Ramos (cell line): ENCODE measurements at regions not wholly inside any gene's neighbourhood (a gene's known extent, or its start where the extent isn't known, plus 50 kb on each side); places are given as distances from the start of the nearest gene placed in this dataset.
"Not testable (repeated sequence)": the region's sequence is repeated elsewhere in the genome, so short reads cannot be mapped to it uniquely, and the experiment has no call there.

ENCODE experiments used
- in situ Hi-C: fragments of 300-500 bp; cut with MboI; formaldehyde crosslinking; loops from one replicate; pipeline ENCODE4 v1.14.3; 2022; ENCODE audit warnings: low sequenced_read_pairs; ENCODE audit not compliant: unreplicated experiment

DNA sequence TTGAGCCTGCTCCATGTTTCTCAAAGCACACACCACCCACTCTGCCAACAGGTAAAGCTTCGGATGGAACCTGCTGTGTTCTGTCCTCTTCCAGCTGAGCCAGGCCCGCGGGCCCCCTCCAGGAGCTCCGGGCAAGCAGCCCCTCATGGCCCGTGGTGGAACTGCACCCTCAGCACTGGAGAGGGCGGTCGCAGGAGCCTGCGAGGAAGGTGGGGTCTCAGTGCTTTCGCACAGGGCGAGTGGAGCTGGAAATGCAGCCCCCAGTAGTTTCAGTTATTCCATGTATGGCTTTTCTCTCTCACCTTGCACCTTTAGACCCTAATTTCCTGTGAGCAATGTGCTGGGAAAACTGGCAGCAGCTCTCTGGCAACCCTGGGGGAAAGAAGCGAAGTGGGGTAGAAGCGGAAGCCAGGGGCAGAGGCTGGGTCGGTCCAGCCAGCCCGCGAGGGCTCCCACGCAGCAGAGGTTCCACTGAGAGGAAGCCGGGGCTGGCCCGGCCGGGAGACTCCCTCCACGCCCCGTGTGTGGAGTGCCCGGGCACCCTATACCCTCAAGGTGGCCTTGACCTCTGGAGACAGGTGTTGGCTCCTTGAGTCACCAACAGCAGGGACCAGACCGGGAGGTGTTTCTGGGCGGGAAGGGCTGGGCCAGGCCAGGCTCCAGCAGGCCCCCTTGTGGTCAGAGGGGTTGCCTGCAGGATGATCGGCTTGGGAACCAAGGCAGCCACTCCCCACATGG is 119.9 kb upstream of the TMEM45B start:
- in situ Hi-C loops = no loop called here

DNA sequence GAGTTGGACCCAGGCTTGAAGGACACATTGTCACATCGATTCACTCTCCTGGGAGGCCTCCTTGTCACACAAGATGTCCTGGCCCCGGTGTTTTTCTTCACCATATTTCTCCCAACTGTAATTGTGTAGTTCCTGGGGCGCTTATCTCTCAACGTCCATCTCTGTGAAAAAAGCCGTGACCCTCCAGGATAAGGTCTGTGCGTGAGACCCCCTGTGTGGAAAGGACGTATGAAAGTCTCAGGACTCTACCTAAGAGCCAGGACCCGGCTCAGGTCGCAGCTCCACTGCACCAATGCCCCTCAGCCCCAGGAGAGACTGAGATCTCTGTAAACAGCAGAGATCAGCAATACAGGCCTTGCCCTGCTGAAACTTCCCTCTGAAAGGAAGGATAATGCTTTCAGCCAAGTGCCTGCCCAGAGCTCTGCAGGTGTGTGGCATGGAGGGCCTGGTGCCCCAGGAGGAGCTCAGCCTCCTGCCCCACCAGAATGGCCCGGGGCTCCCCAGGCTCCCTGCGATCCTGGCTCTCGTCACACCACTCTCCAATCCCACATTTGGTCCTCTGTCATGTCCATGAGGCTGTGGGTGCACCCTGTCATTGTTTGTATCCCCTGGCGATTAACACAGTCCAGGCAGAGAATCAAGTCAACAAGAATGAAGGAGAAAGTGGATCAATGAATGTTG is 119.2 kb upstream of the TMEM45B start:
- in situ Hi-C loops = no loop called here

DNA sequence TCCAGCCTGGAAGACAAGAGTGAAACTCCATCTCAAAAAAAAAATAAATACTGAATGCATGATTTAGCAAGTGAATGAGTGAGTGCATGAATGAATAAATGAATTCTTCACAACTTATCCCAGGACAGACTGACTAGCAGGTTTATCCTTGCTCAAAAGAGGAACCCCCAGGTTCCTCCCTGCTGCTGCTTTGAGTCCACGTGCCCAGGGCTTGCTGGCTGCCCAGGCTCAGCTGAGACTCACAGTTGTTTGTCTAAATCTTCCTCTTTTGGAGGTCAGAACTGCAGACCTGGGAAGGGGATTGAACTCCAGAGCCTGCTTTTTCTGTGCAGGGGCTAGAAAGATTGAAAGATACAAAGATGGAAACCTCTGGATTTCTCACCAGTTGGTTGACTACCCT is 117.4 kb upstream of the TMEM45B start:
- in situ Hi-C loops = no loop called here

DNA sequence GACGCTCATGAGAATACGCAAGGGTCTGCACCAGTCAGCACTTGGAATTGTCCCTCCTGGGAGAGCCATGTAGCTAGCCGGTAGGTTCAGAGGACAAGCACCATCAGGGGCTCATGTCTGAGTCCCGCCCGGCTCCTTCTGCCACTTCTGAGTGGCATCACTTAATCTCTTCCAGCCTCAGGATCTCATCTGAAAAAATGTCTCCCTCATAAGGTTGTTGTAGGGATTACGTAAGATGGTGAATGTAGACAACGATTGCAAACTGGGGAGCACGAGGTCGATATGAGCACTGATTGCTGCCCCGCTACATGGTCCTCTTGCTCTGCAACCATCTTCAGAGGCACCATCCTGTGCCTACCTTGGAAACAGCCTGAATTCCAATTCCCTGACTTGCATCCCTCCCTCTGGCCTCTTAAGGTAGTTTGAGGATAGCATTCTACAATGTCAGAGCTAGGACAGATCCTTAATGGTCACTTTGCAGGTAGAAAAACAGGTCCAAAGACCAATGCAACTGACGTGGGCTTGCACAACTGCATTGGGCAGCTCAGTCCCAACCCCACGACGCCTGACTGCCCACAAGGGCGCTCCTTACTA is 115.8 kb upstream of the TMEM45B start:
- in situ Hi-C loops = no loop called here

DNA sequence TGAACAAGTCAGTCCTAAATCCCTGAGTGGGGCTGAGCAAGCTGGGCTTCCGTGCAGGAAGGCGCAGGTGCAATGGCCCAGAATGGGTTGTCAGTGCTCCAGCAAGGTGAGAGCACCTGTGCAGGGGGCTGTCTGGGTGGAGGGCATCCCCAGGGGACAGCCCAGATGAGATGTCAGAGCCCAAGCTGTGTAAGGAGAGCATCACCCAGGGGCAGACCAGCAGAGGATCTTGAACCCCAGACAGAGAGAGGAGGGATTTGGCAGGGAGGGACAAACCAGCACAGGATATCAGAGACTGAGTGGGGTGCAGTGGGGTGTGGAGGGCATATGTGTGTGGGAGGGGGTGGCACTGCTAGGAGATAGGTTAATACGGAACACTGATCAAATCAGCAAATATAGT is 114.9 kb upstream of the TMEM45B start:
- in situ Hi-C loops = no loop called here

DNA sequence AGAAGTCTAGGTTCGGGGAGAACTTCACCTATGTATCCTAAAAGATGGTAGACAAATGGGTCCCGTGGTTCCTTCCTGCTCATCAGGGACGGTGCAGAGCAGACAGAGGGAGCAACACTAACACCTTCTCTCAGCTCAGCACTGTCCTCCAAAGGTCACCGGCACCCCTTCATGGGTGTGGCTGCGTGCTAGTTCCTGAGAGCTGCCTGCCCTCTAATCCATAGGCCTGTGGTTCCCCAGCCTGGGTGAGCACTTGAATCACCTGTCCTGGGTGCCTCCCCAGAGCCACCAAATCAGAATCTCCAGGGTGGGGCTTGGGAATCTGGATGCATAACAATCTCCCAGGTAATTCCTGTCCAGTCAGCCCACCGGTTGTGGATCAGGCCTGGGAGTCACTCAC is 113.9 kb upstream of the TMEM45B start:
- in situ Hi-C loops = no loop called here

DNA sequence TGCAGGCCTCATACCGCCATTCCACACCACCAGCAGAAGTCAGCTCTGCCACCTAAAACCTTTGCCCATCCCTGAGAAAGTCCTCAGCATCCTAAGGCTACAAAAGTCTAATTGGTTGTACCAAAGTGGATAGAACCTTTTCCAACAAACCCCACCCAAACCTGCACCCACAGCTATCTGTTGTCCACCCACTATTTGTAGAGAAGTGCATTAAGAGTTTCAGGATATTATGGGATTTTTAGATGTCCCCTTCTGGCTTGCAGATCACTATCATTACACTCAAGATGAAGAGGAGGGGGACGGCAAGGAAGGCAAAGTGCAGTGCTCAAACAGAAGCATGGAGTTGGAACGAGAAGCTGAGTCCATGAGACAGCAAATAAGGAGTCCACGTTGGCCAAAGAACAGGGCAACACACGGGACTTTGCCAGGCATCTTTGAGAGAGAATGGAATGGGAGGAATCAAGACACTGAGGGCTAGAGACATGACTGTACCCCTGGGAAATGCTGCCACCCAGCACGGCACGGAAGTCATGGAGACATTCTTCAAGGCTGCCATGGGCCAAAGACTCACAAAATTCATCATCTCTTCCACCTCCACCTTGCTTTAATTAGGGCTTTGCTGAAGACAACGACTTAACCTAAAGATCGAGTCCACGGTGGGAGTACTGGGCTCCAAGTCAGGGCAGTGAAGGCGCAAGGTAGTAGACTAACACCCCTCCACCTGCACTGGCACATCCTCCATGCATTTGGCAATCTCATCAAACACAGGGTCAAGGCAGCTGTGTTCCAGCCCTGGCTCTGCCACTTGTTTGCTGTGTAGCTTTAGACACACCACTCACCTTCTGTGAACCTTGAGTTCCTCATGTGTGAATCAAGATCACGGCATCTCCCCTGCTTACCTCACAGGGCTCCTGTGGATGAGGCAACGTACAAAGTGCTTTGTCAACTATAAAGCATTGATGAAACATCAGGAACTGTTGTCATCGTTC is 112.9 kb upstream of the TMEM45B start:
- in situ Hi-C loops = no loop called here

DNA sequence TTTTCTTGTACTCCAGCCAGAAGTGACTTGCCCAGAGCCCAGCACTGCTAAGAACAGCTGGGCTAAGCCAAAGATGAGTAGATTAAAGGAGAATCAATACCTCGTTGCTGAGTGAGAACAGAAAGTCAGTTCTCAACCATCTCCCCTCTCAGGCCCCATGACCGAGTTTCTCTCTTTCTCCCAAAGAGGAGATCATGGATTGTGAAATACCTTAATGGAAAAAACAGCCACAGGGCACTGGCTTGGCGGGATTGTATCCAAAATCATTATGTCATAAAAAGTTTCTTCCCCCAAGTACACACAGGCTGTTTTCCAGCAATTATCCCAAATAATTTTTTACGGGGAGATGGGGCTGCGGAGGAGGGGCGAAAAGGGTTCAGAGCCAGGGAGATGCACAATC is 111.8 kb upstream of the TMEM45B start:
- in situ Hi-C loops = no loop called here

DNA sequence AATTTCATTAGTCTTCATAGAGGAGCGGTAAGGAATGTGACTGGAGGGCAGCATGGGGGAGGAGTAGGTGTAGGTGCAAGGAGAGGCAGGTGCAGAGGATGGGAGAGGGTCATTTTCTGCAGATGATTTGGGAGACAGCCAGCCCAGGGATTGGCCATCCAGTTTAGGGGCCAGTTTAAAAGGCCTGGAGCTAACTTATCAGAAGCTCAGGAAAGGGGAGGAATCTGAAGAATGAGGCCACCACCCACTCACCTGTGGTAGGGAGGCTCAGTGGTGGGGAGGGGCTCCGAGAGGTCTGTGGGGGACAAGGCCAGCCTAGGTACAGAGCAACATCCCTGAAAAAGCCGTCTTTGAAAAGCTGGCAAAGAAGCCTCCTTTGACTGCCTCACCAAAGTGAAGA is 110.8 kb upstream of the TMEM45B start:
- in situ Hi-C loops = no loop called here

DNA sequence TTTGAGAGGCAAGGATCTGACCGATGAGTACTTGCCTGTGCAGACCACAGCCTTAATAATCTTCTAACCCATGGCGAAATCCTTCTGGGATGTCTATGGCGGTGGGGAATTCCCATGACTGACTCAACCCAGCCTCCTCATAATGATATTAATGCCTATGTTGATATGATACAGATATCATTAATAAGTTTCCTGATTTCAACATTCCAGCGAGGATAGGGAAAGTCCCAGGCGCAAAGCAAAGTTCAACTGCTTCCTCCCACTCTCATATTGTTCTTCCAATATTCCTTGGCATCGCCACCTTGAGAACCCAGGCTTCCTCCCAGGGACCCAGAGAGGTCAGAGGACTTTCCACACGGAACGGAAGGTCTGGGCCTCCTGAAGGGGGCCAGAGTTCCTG is 110.3 kb upstream of the TMEM45B start:
- in situ Hi-C loops = no loop called here

DNA sequence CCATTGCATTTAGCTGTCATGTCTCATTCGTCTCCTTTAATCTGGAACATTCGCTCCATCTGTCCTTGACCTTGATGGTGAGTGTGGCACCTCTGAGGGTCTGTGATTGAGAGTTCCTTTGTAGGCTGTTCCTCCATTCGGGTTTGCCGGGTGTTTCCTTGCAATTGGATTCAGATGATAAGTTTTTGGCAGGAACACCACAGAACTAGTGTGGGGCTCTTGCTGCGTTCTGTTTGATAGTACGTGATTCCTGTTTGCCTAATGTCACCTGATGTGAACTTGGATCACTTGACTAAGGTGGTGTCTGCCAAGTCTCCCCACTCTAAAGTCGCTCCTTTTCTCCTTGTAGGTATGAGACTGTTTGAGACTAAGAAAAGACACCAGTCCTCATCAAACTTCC is 109.7 kb upstream of the TMEM45B start:
- in situ Hi-C loops = no loop called here

DNA sequence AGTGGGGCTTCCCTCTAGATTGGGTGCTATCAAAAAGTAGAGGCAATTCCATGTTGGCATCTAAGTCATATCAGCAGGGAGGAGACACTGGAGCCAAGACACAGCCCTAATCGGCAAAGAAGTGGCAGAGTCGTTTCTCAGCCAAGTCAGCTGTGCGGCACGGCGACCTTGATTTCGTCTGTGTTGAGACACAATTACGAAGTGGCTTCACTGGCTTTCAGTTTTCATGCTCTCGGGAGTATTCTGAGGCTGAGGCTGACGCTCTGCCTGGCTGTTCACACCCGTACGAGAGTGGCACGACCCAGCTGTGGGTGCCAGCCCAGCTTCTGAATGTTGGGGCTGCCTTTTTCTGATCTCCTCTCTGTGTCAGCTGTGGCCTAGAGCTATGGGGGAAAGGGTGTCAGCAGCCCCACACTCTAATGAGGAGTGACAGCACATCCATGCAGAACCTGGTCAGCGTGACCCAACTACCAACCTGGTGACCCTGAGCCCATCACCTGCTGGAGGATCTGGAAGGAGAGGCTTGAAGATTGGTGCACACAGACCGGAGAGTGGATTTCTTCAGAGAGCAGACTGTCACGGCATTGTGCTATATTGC is 105.7 kb upstream of the TMEM45B start:
- in situ Hi-C loops = no loop called here

DNA sequence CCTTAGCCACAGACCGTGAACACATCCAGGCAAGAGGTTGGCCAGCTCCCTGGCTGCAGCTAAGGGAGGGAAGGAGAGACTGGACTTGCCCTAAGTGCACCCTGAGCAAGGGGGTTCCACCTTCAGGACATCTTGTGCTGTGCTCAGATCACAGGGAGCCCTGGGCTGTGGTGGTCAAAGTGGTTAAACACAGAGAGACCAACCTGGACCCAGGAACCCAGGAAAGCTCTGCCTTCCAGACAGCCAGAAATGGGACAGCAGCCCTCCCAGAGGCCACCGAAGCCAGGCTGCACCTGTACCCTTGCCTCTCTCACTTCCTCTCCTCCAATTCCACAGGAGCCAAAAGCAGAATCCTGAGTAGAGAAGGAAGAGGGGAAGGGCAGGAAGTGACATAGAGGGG is 105.2 kb upstream of the TMEM45B start:
- in situ Hi-C loops = no loop called here

DNA sequence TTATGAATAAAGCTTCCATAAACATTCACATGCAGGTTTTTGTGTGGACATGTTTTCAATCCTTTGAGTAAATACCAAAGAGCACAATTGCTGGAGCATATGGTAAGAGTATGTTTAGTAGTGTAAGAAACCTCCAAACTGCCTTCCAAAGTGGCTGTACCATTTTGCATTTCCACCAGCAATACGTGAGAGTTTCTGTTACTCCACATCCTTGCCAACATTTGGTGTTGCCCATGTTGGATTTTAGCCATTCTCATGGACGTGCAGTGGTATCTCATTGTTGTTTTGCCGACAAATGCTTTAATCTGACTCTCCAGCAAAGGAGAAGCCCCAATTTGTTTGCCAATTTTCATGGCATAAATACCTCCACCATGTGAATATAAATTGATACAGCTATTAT is 103.9 kb upstream of the TMEM45B start:
- in situ Hi-C loops = no loop called here

DNA sequence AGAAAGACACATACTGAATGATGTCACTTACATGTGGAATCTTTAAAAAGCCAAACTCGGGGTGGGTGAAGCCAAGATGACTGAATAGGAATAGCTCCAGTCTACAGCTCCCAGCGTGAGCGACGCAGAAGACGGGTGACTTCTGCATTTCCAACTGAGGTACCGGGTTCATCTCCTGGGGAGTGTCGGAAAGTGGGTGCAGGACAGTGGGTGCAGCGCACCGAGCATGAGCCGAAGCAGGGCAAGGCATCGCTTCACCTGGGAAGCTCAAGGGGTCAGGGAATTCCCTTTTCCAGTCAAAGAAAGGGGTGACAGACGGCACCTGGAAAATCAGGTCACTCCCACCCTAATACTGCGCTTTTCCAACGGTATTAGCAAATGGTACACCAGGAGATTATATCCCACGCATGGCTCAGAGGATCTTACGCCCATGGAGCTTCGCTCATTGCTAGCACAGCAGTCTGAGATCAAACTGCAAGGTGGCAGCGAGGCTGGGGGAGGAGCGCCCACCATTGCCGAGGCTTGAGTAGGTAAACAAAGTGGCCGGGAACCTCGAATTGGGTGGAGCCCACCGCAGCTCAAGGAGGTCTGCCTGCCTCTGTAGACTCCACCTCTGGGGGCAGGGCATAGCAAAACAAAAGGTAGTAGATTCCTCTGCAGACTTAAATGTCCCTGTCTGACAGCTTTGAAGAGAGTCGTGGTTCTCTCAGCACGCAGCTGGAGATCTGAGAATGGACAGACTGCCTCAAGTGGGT is 103.0 kb upstream of the TMEM45B start:
- in situ Hi-C loops = not testable (repeated sequence)

DNA sequence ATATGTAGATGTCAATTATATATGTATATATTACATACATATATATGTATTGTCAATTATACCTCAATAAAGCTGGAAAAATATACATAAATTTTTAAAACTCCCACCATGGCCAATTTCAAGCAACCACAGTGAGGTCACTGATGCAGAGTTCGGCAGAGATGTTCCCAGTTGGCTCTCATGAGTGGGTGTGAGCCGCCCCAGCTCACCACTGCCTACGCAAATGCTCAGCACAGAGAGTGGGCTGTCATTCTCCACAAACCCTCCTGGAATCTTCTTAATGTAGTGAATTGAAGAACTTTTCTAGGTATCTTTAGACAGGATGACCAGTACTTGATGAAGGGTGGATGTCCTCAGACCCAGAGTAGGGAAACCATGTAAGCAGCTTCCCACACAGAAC is 96.6 kb upstream of the TMEM45B start:
- in situ Hi-C loops = no loop called here

DNA sequence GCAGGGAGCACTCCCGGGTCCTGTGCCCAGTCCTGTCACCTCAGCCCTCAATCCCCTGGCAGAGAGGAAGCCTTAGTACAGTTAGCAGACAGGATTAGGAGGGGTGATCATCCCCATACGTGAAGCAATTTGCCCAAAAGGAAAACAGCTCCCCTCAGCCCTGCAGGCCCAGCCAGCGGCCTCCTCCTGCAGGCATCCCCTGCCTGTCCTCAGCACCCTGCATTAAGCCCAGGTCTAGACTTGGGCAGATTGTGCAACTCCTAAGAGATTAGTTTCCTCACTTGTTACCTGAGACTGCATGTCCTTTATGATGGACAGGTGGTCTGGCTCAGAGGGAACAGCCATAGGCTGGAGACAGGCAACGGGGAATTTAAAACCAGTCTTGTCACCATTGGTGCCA is 95.5 kb upstream of the TMEM45B start:
- in situ Hi-C loops = no loop called here

DNA sequence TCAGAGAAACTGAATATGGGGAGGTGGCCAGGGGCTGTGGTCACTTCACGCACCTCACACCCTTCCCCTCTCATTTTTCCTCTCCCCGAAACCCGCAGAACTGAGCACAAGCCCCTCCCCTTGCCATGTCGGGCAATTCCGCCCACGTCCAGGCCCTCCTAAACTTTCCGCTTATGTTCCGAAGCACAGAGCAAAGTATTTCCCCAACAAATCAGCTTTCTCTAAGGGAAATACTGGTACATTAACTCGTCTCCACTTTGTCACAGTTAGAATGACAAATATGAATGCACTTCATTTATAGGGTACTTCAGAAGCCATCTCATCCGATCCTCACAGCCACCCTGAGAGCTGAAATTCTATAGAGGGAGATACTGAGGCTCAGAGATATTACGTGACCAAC is 94.7 kb upstream of the TMEM45B start:
- in situ Hi-C loops = no loop called here

DNA sequence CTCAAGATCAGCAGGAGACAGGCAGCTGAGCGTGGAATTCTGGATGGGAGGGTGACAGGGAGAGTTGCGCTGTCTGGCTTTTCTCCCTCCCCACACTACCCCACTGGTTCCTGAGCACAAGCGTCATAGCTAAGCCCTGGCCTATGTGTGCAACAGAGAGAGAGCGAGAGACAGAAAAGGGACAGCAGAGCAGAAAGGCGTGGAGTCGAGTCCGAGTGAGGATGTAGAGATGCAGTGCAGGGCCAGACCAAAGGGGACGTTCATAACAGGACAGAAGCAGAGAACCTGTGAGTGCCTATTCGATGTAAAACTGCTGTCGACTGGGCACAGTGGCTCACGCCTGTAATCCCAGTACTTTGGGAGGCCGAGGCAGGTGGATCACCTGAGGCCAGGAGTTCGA is 94.0 kb upstream of the TMEM45B start:
- in situ Hi-C loops = no loop called here

DNA sequence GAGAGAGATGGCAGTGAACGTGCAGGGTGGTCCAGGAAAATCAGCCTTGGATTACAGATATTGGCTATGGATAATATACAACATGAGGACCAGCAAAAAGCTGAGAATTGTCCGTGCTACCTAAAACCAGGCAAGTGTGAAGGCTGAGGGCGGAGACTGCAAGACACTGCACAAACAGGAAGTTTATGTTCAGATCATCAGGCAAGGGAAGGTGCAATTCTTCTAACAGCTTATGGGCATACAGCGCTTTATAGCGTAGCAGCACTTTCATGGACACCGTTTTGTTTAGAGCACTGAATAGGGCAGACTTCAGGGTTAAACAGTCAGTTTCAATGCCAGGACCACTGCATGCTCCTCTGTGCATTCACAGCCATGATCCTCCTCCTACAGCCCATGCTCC is 93.1 kb upstream of the TMEM45B start:
- in situ Hi-C loops = no loop called here
